ENCODE measurements at regions not wholly inside any gene's neighbourhood (a gene's known extent, or its start where the extent isn't known, plus 50 kb on each side); places are given as distances from the start of the nearest gene placed in this dataset.
"Not testable (repeated sequence)": the region's sequence is repeated elsewhere in the genome, so short reads cannot be mapped to it uniquely, and the experiment has no call there.

- H3K9me2 ChIP-seq (ENCODE audit: insufficient read depth): no peaks in the 10 kb centered on the region
- H3K9me3 ChIP-seq (ENCODE audit: low read depth): no peaks in the 10 kb centered on the region
- H3F3A ChIP-seq (ENCODE audit: insufficient read depth): no peaks in the 10 kb centered on the region
- H3K4me3 ChIP-seq: no peak overlapping the region
- no peak for DNase-seq
- no peaks in the 10 kb centered on the region for H3K27me3 ChIP-seq (replicated peaks; ENCODE audit: insufficient read depth)
- WGBS, 2 experiments (ENCODE audit: low coverage in 1 of 2, low lambda C conversion rate in 2 of 2, missing lambda C conversion rate in 2 of 2): 55 to 69% methylated on average over 2 of the region's 2 CpGs
- no peak overlapping the region for H2AFZ ChIP-seq
- no peak overlapping the region for H3K4me2 ChIP-seq (ENCODE audit: unreplicated experiment)
- TF ChIP-seq EZH2phosphoT487 (IDR thresholded peaks at IDR 0.05; ENCODE audit: insufficient read depth, low read depth) (no peak), EZH2 (IDR thresholded peaks at IDR 0.05; ENCODE audit: insufficient read depth, poor library complexity, severe bottlenecking) (no peak)
- H3K27ac ChIP-seq: no peak overlapping the region
- H3K79me2 ChIP-seq (ENCODE audit: insufficient read depth): no peaks in the 10 kb centered on the region
- in situ Hi-C loops (cut with MboI): no loop called here
- H4K20me1 ChIP-seq (ENCODE audit: insufficient read depth): no peaks in the 10 kb centered on the region
- H3K36me3 ChIP-seq (ENCODE audit: low read depth): no peaks in the 10 kb centered on the region
- H3K9ac ChIP-seq: no peak overlapping the region
- no peaks in the 10 kb centered on the region; the same call in 1 of the 2 replicates for H3K4me1 ChIP-seq (ENCODE audit: insufficient read depth)
These were observed 152.0 kb downstream of the VGLL3 start for GRCh38 chr3:86838927-86839326.

GRCh38 chr3:86837871-86838270 is 153.1 kb downstream of the VGLL3 start:
- Histone ChIP-seq H3K36me3 (ENCODE audit: low read depth) (no peaks in the 10 kb centered on the region), H3K79me2 (ENCODE audit: insufficient read depth) (no peaks in the 10 kb centered on the region), H3F3A (ENCODE audit: insufficient read depth) (no peaks in the 10 kb centered on the region), H3K27ac (no peak overlapping the region), H3K27me3 (replicated peaks; ENCODE audit: insufficient read depth) (no peaks in the 10 kb centered on the region), H3K9ac (no peak overlapping the region), H3K9me3 (ENCODE audit: low read depth) (no peaks in the 10 kb centered on the region), H2AFZ (peak overlapping the region; percentile 49; the same call in 1 of the 2 replicates), H3K9me2 (ENCODE audit: insufficient read depth) (no peaks in the 10 kb centered on the region), H3K4me1 (ENCODE audit: insufficient read depth) (no peaks in the 10 kb centered on the region; the same call in 1 of the 2 replicates), H3K4me2 (ENCODE audit: unreplicated experiment) (no peak overlapping the region), H3K4me3 (no peak overlapping the region), H4K20me1 (ENCODE audit: insufficient read depth) (no peaks in the 10 kb centered on the region)
- TF ChIP-seq EZH2 (IDR thresholded peaks at IDR 0.05; ENCODE audit: insufficient read depth, poor library complexity, severe bottlenecking) (no peak), EZH2phosphoT487 (IDR thresholded peaks at IDR 0.05; ENCODE audit: insufficient read depth, low read depth) (no peak)
- peak; percentile 47 for DNase-seq
- in situ Hi-C loops (cut with MboI): no loop called here
- 85 to 100% methylated on average over 1 of the region's 1 CpG for WGBS, 2 experiments (ENCODE audit: low coverage in 1 of 2, low lambda C conversion rate in 2 of 2, missing lambda C conversion rate in 2 of 2)

- no peak overlapping the region for H3K4me2 ChIP-seq (ENCODE audit: unreplicated experiment)
- no peaks in the 10 kb centered on the region for H3K36me3 ChIP-seq (ENCODE audit: low read depth)
These were observed 160.4 kb downstream of the VGLL3 start for GRCh38 chr3:86830566-86830965.

GRCh38 chr3:86828751-86829150 is 162.2 kb downstream of the VGLL3 start:
- Histone ChIP-seq H3K36me3 (ENCODE audit: low read depth) (no peaks in the 10 kb centered on the region), H3K9me3 (ENCODE audit: low read depth) (no peaks in the 10 kb centered on the region), H3F3A (ENCODE audit: insufficient read depth) (no peaks in the 10 kb centered on the region), H3K27ac (no peak overlapping the region), H3K79me2 (ENCODE audit: insufficient read depth) (no peaks in the 10 kb centered on the region), H3K4me3 (no peak overlapping the region), H3K4me2 (ENCODE audit: unreplicated experiment) (no peak overlapping the region), H4K20me1 (ENCODE audit: insufficient read depth) (no peaks in the 10 kb centered on the region), H3K9me2 (ENCODE audit: insufficient read depth) (no peaks in the 10 kb centered on the region), H2AFZ (no peak overlapping the region), H3K27me3 (replicated peaks; ENCODE audit: insufficient read depth) (no peaks in the 10 kb centered on the region), H3K9ac (no peak overlapping the region), H3K4me1 (ENCODE audit: insufficient read depth) (peaks cover 9% of the 10 kb centered on the region; the same call in 1 of the 2 replicates)
- in situ Hi-C loops (cut with MboI): no loop called here
- no peak for TF ChIP-seq EZH2 (IDR thresholded peaks at IDR 0.05; ENCODE audit: insufficient read depth, poor library complexity, severe bottlenecking)
- TF ChIP-seq EZH2phosphoT487 (IDR thresholded peaks at IDR 0.05; ENCODE audit: insufficient read depth, low read depth): no peak
- no peak for DNase-seq
- 94 to 97% methylated on average over 3 of the region's 3 CpGs for WGBS, 2 experiments (ENCODE audit: low coverage in 1 of 2, low lambda C conversion rate in 2 of 2, missing lambda C conversion rate in 2 of 2)

More at GRCh38 chr3:86830566-86830965, 160.4 kb downstream of the VGLL3 start:
- TF ChIP-seq EZH2 (IDR thresholded peaks at IDR 0.05; ENCODE audit: insufficient read depth, poor library complexity, severe bottlenecking) (no peak), EZH2phosphoT487 (IDR thresholded peaks at IDR 0.05; ENCODE audit: insufficient read depth, low read depth) (peak; percentile 34; the same call in 1 of the 2 replicates)
- H3K27me3 ChIP-seq (replicated peaks; ENCODE audit: insufficient read depth): no peaks in the 10 kb centered on the region
- peak; percentile 25 for DNase-seq
- H3F3A ChIP-seq (ENCODE audit: insufficient read depth): no peaks in the 10 kb centered on the region
- H3K4me1 ChIP-seq (ENCODE audit: insufficient read depth): peaks cover 9% of the 10 kb centered on the region; the same call in 1 of the 2 replicates
- H3K79me2 ChIP-seq (ENCODE audit: insufficient read depth): no peaks in the 10 kb centered on the region
- in situ Hi-C loops (cut with MboI): no loop called here
- H3K9me3 ChIP-seq (ENCODE audit: low read depth): no peaks in the 10 kb centered on the region
- no peak overlapping the region for H3K27ac ChIP-seq
- H2AFZ ChIP-seq: no peak overlapping the region
- no peaks in the 10 kb centered on the region for H3K9me2 ChIP-seq (ENCODE audit: insufficient read depth)
- H3K4me3 ChIP-seq: no peak overlapping the region
- H4K20me1 ChIP-seq (ENCODE audit: insufficient read depth): no peaks in the 10 kb centered on the region
- no peak overlapping the region for H3K9ac ChIP-seq
- 46 to 78% methylated on average over 1 of the region's 1 CpG for WGBS, 2 experiments (ENCODE audit: low coverage in 1 of 2, low lambda C conversion rate in 2 of 2, missing lambda C conversion rate in 2 of 2)

GRCh38 chr3:86827582-86827981 is 163.4 kb downstream of the VGLL3 start:
- H3K4me1 ChIP-seq (ENCODE audit: insufficient read depth); H3K9me3 ChIP-seq (ENCODE audit: low read depth); H4K20me1 ChIP-seq (ENCODE audit: insufficient read depth); H2AFZ ChIP-seq; H3K9me2 ChIP-seq (ENCODE audit: insufficient read depth); in situ Hi-C loops (cut with MboI); H3K4me3 ChIP-seq; H3K79me2 ChIP-seq (ENCODE audit: insufficient read depth); H3K4me2 ChIP-seq (ENCODE audit: unreplicated experiment); DNase-seq; H3K36me3 ChIP-seq (ENCODE audit: low read depth); H3K27ac ChIP-seq; H3K27me3 ChIP-seq (replicated peaks; ENCODE audit: insufficient read depth); H3F3A ChIP-seq (ENCODE audit: insufficient read depth); H3K9ac ChIP-seq: not testable (repeated sequence)
- 92 to 96% methylated on average over 10 of the region's 10 CpGs for WGBS, 2 experiments (ENCODE audit: low coverage in 1 of 2, low lambda C conversion rate in 2 of 2, missing lambda C conversion rate in 2 of 2)

All from GM23248 (cell line).